T-helper 2 cell treated with Interferon-gamma antibody and Interleukin-4, amounts not matched to agents 100 ng/mL and 5 ng/mL, for 36 hours (primary cell): ENCODE measurements at regions not wholly inside any gene's neighbourhood (a gene's known extent, or its start where the extent isn't known, plus 50 kb on each side); places are given as distances from the start of the nearest gene placed in this dataset.

ENCODE experiments used
- intact Hi-C: fragments of 100-400 bp; cut with micrococcal nuclease; formaldehyde crosslinking; loops from one replicate; pipeline ENCODE4 v1.15.1; 2023

GRCh38 chr3:107992976-107993684 is 97.7 kb downstream of the CD47 start:
- intact Hi-C loops, result no loop called here

- intact Hi-C loops, result no loop called here
Observed at GRCh38 chr3:107990926-107991325, 99.9 kb downstream of the CD47 start.

- intact Hi-C loops, result no loop called here
Observed at GRCh38 chr3:107990433-107990832, 100.4 kb downstream of the CD47 start.

- intact Hi-C loops, result no loop called here
Observed at GRCh38 chr3:107989661-107990060, 101.2 kb downstream of the CD47 start.

- intact Hi-C loops, result no loop called here
Observed at GRCh38 chr3:107988460-107989175, 102.2 kb downstream of the CD47 start.

GRCh38 chr3:107987036-107987939 is 103.5 kb downstream of the CD47 start:
- intact Hi-C loops, result no loop called here

GRCh38 chr3:107986505-107986904 is 104.3 kb downstream of the CD47 start:
- intact Hi-C loops, result no loop called here

- intact Hi-C loops, result no loop called here
Observed at GRCh38 chr3:107985496-107985895, 105.3 kb downstream of the CD47 start.

GRCh38 chr3:107983247-107983646 is 107.6 kb downstream of the CD47 start:
- intact Hi-C loops, result no loop called here

- intact Hi-C loops, result no loop called here
Observed at GRCh38 chr3:107982165-107982564, 108.7 kb downstream of the CD47 start.

GRCh38 chr3:107981471-107982111 is 109.2 kb downstream of the CD47 start:
- intact Hi-C loops, result no loop called here

GRCh38 chr3:107979538-107979937 is 111.3 kb downstream of the CD47 start:
- intact Hi-C loops, result loop anchor here (5.0 kb wide), 1 partner anchor 37 kb away; no protein-coding TSS in a partner anchor

GRCh38 chr3:107978131-107979055 is 112.4 kb downstream of the CD47 start:
- intact Hi-C loops, result loop anchor here (5.0 kb wide), 1 partner anchor 36 kb away; no protein-coding TSS in a partner anchor

GRCh38 chr3:107977221-107978130 is 113.4 kb downstream of the CD47 start:
- intact Hi-C loops, result loop anchor here (5.0 kb wide), 1 partner anchor 35 kb away; no protein-coding TSS in a partner anchor

GRCh38 chr3:107976202-107976800 is 114.5 kb downstream of the CD47 start:
- intact Hi-C loops, result loop anchor here (5.0 kb wide), 1 partner anchor 34 kb away; no protein-coding TSS in a partner anchor

- intact Hi-C loops, result loop anchor here (5.0 kb wide), 1 partner anchor 33 kb away; no protein-coding TSS in a partner anchor
Observed at GRCh38 chr3:107975529-107976201, 115.2 kb downstream of the CD47 start.

- intact Hi-C loops, result no loop called here
Observed at GRCh38 chr3:107973961-107974360, 116.9 kb downstream of the CD47 start.

GRCh38 chr3:107973152-107973551 is 117.7 kb downstream of the CD47 start:
- intact Hi-C loops, result no loop called here
